GM12872 (cell line): ENCODE measurements at regions not wholly inside any gene's neighbourhood (a gene's known extent, or its start where the extent isn't known, plus 50 kb on each side); places are given as distances from the start of the nearest gene placed in this dataset.

Experiments
- CTCF ChIP-seq: IDR thresholded peaks from 3 replicates; pipeline ENCODE4 v1.5.1; 2011; ENCODE audit warnings: low read depth, mild to moderate bottlenecking, low read length, moderate library complexity; ENCODE audit not compliant: insufficient read depth

DNA sequence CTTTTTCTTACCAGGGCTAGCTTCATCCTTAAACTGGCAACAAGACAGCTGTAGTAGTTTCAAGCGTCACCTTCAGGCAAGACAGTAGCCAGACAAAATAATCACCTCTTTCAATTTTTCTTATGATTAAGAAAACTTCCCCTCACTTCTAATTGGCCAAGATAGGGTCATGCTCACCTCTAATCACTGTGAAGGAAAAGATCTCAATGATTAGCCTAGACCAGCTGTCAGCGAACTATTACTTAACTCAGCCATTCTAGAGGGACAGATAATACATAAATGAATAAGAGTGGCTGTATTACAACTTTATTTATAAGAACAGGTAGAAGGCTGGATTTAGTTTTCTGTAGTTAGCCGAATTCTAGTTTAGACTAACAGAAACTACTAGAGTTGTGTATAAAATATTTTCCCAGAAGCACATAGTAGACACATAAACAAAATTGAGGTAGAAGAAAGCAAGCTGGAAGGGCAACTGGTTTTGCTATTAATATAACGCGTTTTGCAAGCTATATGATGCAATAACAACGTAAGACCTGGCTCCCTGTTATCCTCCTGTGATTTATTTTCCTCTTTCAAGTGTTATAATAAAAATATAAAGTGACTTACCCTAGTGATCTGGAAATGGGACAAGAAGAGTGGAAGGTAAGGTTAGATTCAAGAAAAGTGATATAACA lies 64.3 kb downstream of the ELAPOR2 start:
- no peak for TF ChIP-seq CTCF

DNA sequence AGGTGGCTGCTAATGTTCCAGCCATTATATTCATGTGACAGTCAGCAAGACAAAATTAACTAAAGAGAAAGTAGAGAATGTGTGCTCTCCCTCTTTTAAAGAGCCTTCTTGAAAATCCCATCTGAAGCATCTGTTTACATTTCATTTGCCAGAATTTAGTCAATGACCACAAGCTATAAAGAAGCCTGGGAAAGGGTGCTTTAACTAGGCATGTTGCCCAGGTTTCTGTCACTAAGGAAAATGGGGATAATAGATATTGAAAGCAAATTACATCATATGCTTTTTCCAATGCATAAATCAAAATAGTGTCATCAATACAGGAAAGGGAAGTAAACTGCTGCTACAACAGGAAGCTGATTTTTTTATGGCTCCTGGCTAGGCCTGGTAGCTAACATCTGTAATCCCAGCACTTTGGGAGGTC lies 67.7 kb downstream of the ELAPOR2 start:
- no peak for TF ChIP-seq CTCF

- TF ChIP-seq CTCF, result no peak
These were observed 68.2 kb downstream of the ELAPOR2 start for GRCh38 chr7:86991093-86991769.

- no peak for TF ChIP-seq CTCF
These were observed 70.0 kb downstream of the ELAPOR2 start for GRCh38 chr7:86989407-86989806.

DNA sequence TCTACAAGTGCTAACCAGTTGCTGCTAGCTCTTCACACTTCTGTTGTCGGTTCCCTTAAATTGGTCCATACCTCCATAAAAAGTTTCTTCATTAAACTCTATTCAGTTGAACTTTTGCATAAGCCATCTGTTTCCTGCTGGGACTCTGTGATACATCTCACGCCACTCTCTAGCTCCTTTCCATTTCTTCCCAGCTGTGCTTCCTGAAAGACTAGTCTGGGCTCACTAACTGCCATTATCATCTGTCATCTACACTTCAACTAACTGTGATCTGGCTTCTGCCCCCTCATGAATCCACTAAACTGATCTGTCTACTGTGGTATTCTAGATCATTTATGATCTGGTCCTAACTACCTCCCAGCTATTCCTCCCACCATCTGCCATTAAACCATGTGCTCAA lies 78.3 kb downstream of the ELAPOR2 start:
- no peak for TF ChIP-seq CTCF

- TF ChIP-seq CTCF, result no peak
These were observed 79.2 kb downstream of the ELAPOR2 start for GRCh38 chr7:86980223-86980622.

DNA sequence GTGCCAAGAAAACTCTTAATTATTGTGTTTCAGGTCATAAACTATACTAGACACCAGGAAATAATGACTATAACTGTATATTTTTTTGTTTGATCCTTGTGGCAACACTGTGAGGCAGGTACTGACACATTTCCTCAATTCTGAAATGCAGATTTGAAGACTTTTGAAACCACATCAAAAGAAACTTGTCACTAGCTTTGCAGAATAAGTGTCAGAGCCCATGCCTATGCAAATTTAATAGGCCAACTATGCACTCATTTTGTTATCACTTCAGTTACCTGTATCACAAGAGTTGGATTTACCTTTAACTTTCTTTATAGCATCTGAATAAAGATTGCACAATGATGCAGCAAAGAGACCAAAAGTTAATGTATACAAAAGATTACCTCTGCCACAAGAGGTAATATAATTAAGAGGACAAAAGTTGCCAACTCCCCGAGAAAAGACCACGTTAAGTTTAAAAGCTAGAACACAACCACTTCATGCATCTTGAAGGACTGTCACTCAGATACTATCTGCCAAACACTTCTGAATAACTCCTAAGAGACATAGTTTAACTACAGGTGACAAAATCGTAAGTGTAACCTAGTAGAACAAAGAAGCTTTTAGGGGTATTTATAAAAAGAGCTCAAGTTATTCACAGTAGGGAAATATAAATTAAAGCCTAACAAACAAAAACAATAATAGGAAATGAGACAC lies 80.5 kb downstream of the ELAPOR2 start:
- TF ChIP-seq CTCF, result no peak
